GM19324 (cell line): ENCODE measurements at regions not wholly inside any gene's neighbourhood (a gene's known extent, or its start where the extent isn't known, plus 50 kb on each side); places are given as distances from the start of the nearest gene placed in this dataset.
"Not testable (repeated sequence)": the region's sequence is repeated elsewhere in the genome, so short reads cannot be mapped to it uniquely, and the experiment has no call there.

Experiments used
- ATAC-seq: cut with Tn5 transposase; IDR thresholded peaks from one replicate; pipeline ENCODE4 v1.9.1; 2021; ENCODE audit warnings: mild to moderate bottlenecking, moderate library complexity; ENCODE audit not compliant: unreplicated experiment, low FRiP score

GRCh38 chr13:50222569-50223332, 207.5 kb downstream of the KCNRG start:
- peak; percentile 47 for ATAC-seq

GRCh38 chr13:50224534-50224933, 209.3 kb downstream of the KCNRG start:
- ATAC-seq = no peak

- ATAC-seq = no peak
Measured at GRCh38 chr13:50225193-50226155, 210.2 kb downstream of the KCNRG start.

- ATAC-seq = no peak
Measured at GRCh38 chr13:50226515-50227155, 211.4 kb downstream of the KCNRG start.

- ATAC-seq = no peak
Measured at GRCh38 chr13:50227361-50227760, 212.1 kb downstream of the KCNRG start.

- no peak for ATAC-seq
Measured at GRCh38 chr13:50228527-50228926, 213.3 kb downstream of the KCNRG start.

GRCh38 chr13:50229960-50230661, 214.9 kb downstream of the KCNRG start:
- no peak for ATAC-seq

- ATAC-seq = no peak
Measured at GRCh38 chr13:50230662-50230978, 215.4 kb downstream of the KCNRG start.

- ATAC-seq = not testable (repeated sequence)
Measured at GRCh38 chr13:50233574-50233973, 218.3 kb downstream of the KCNRG start.

- ATAC-seq = no peak
Measured at GRCh38 chr13:50235604-50236342, 220.5 kb downstream of the KCNRG start.

GRCh38 chr13:50236898-50237318, 221.7 kb downstream of the KCNRG start:
- ATAC-seq = no peak

- no peak for ATAC-seq
Measured at GRCh38 chr13:50238922-50239321, 223.7 kb downstream of the KCNRG start.

- no peak for ATAC-seq
Measured at GRCh38 chr13:50241479-50241878, 226.2 kb downstream of the KCNRG start.

- ATAC-seq = no peak
Measured at GRCh38 chr13:50243931-50244330, 228.7 kb downstream of the KCNRG start.

GRCh38 chr13:50244355-50244712, 229.1 kb downstream of the KCNRG start:
- ATAC-seq = no peak

- peak; percentile 65 for ATAC-seq
Measured at GRCh38 chr13:50244713-50245574, 229.7 kb downstream of the KCNRG start.

GRCh38 chr13:50247223-50247622, 232.0 kb downstream of the KCNRG start:
- ATAC-seq = no peak

GRCh38 chr13:50248516-50249143, 233.4 kb downstream of the KCNRG start:
- ATAC-seq = no peak

- ATAC-seq = no peak
Measured at GRCh38 chr13:50249144-50249521, 233.9 kb downstream of the KCNRG start.
